K562 (cell line): ENCODE measurements at regions not wholly inside any gene's neighbourhood (a gene's known extent, or its start where the extent isn't known, plus 50 kb on each side); places are given as distances from the start of the nearest gene placed in this dataset.

Source experiments
- ATAC-seq: fragments of 200-7000 bp; cut with Tn5 transposase; 3 replicates; pipeline ENCODE4 v1.9.1; 2020; ENCODE audit warnings: moderate library complexity
- BruUV-seq: library from RNA; stranded (reverse); fragments of 400-500 nt; replicated peaks from 2 replicates; lab custom pipeline; 2021; lab: Mats Ljungman, UMichigan
- CTCF ChIA-PET: fragments of 300-600 bp; formaldehyde crosslinking; extraction: SDS; loops from one replicate; lab custom pipeline; 2021; ENCODE audit warnings: low intra/inter-chr PET ratio; lab: Yijun Ruan, JAX
- POLR2A ChIA-PET: fragments of 300-600, 350-650 bp; sonication (Branson Sonifier 250); formaldehyde crosslinking; extraction: SDS; loops from one replicate; lab custom pipeline; 2021; ENCODE audit warnings: antibody characterized with exemption, inconsistent platforms; lab: Yijun Ruan, JAX
- DNase-seq, 4 experiments: peaks; one replicate each; pipeline versions ENCODE4 v3.0.0 to v3.0.0-alpha.2; 2011 to 2018; ENCODE audit warnings: low spot score in 3 of 4, mixed read lengths in 3 of 4; ENCODE audit errors: extremely low read depth in 1 of 4
- FAIRE-seq: peaks from 2 replicates; lab custom pipeline; 2011; peaks lifted over from hg19 to GRCh38; lab: Jason Lieb, UNC
- H2AFZ ChIP-seq: 2 replicates; pipeline ENCODE4 v1.6.0; 2011; ENCODE audit warnings: low read depth, low read length, control low read depth, inconsistent platforms
- H3K27ac ChIP-seq: fragments of 200-600 bp; 3 replicates; pipeline ENCODE4 v1.8.0; 2011; ENCODE audit warnings: low read depth, mild to moderate bottlenecking, control low read depth, inconsistent platforms, low read length, moderate library complexity, mixed read lengths; ENCODE audit errors: extremely low read depth
- H3K27me3 ChIP-seq, 2 experiments: fragments of 300-600 bp in 1 of 2; 2 replicates in 1 of 2; 3 replicates in 1 of 2; pipeline versions ENCODE4 v1.6.0 to v1.8.0; 2011; ENCODE audit warnings: inconsistent platforms in 2 of 2, low read length in 2 of 2, mild to moderate bottlenecking in 1 of 2, mixed read lengths in 1 of 2, moderate library complexity in 1 of 2; ENCODE audit not compliant: control insufficient read depth in 2 of 2, insufficient read depth in 2 of 2
- H3K36me3 ChIP-seq: fragments of 300-600 bp; 3 replicates; pipeline ENCODE4 v1.8.0; 2011; ENCODE audit warnings: mild to moderate bottlenecking, low read length, inconsistent platforms; ENCODE audit not compliant: control insufficient read depth, insufficient read depth
- H3K4me1 ChIP-seq, 2 experiments: fragments of 200-600 bp in 1 of 2; replicated peaks in 1 of 2; 2 replicates in 1 of 2; 3 replicates in 1 of 2; pipeline versions ENCODE4 v1.5.1 to v1.8.0; 2011; ENCODE audit warnings: inconsistent platforms in 2 of 2, low read length in 2 of 2, mild to moderate bottlenecking in 1 of 2, mixed read lengths in 1 of 2, moderate library complexity in 1 of 2; ENCODE audit not compliant: control insufficient read depth in 2 of 2, insufficient read depth in 2 of 2
- H3K4me2 ChIP-seq: 2 replicates; pipeline ENCODE4 v1.6.1; 2011; ENCODE audit warnings: low read length, control low read depth, inconsistent platforms, mixed read lengths; ENCODE audit not compliant: insufficient read depth
- H3K4me3 ChIP-seq: fragments of 200-600 bp; sonication (generic), shearing (Covaris generic); 2 replicates; pipeline ENCODE4 v1.5.1; 2016; ENCODE audit warnings: control low read depth, inconsistent platforms
- H3K79me2 ChIP-seq: fragments of 200-600 bp; 3 replicates; pipeline ENCODE4 v1.8.0; 2011; ENCODE audit warnings: low read length, inconsistent platforms; ENCODE audit not compliant: control insufficient read depth, insufficient read depth
- H3K9ac ChIP-seq, 2 experiments: 2 replicates each; pipeline versions ENCODE4 v1.6.0 to v1.6.1; 2011; ENCODE audit warnings: low read depth in 2 of 2, low read length in 2 of 2, control low read depth in 1 of 2, inconsistent platforms in 1 of 2, mild to moderate bottlenecking in 1 of 2, mixed read lengths in 1 of 2; ENCODE audit not compliant: insufficient read depth in 1 of 2
- H3K9me1 ChIP-seq: one replicate; pipeline ENCODE4 v1.6.0; 2011; ENCODE audit warnings: inconsistent platforms, mild to moderate bottlenecking, low read length, moderate library complexity; ENCODE audit not compliant: control insufficient read depth, insufficient read depth
- H3K9me3 ChIP-seq: replicated peaks from 2 replicates; pipeline ENCODE4 v1.5.1; 2011; ENCODE audit warnings: low read depth, low read length, inconsistent platforms; ENCODE audit not compliant: control insufficient read depth, insufficient read depth
- H4K20me1 ChIP-seq: replicated peaks from 2 replicates; pipeline ENCODE4 v1.6.1; 2011; ENCODE audit warnings: low read length, inconsistent platforms, mixed read lengths; ENCODE audit not compliant: control insufficient read depth, insufficient read depth
- C11orf30 ChIP-seq: fragments of 450-650 bp; IDR thresholded peaks from 2 replicates; pipeline ENCODE4 v1.6.1; 2016; ENCODE audit warnings: low read depth, mild to moderate bottlenecking
- CTCFL ChIP-seq: IDR thresholded peaks from 2 replicates; pipeline ENCODE4 v1.6.1; 2011; ENCODE audit warnings: borderline replicate concordance, low read depth, mild to moderate bottlenecking, moderate library complexity, low read length; ENCODE audit not compliant: insufficient read depth, poor library complexity, severe bottlenecking
- MEF2D ChIP-seq: conservative IDR thresholded peaks from 2 replicates; pipeline ENCODE4 v1.6.1; 2016; ENCODE audit warnings: low read depth, missing genetic modification characterization, missing compliant biosample characterization
- RAD51 ChIP-seq: fragments of 450-650 bp; IDR thresholded peaks from 2 replicates; pipeline ENCODE4 v1.7.1; 2016; ENCODE audit warnings: low read depth, mild to moderate bottlenecking, borderline replicate concordance
- RBM14 ChIP-seq: fragments of 200-400 bp; formaldehyde crosslinking; IDR thresholded peaks from 2 replicates; pipeline ENCODE4 v1.6.1; 2018; ENCODE audit warnings: low read depth, mild to moderate bottlenecking, low read length, moderate library complexity, borderline replicate concordance; ENCODE audit not compliant: insufficient read depth
- RBM34 ChIP-seq: fragments of 200-400 bp; formaldehyde crosslinking; IDR thresholded peaks from 2 replicates; pipeline ENCODE4 v1.6.1; 2018; ENCODE audit warnings: low read length, borderline replicate concordance; ENCODE audit not compliant: insufficient read depth
- TAF7 ChIP-seq: fragments of 450-650 bp; IDR thresholded peaks from 2 replicates; pipeline ENCODE4 v1.6.1; 2016; ENCODE audit warnings: missing genetic modification characterization, missing compliant biosample characterization
- TEAD1 ChIP-seq, 2 experiments: fragments of 450-650 bp in 1 of 2; sonication (generic) in 1 of 2; formaldehyde crosslinking; IDR thresholded peaks; 2 replicates each; pipeline versions ENCODE4 v1.4.0 to v1.8.0; 2020 to 2022; ENCODE audit warnings: mild to moderate bottlenecking in 2 of 2, missing genetic modification reagents in 1 of 2
- TOE1 ChIP-seq, 2 experiments: fragments of 450-650 bp in 1 of 2; sonication (generic) in 1 of 2; formaldehyde crosslinking in 1 of 2; IDR thresholded peaks; 2 replicates each; pipeline versions ENCODE4 v1.7.1 to v1.8.0; 2016 to 2022; ENCODE audit warnings: borderline replicate concordance in 2 of 2, mild to moderate bottlenecking in 2 of 2, antibody characterized with exemption in 1 of 2, inconsistent platforms in 1 of 2, low read depth in 1 of 2, missing genetic modification reagents in 1 of 2, moderate library complexity in 1 of 2
- WGBS: fragments of 100-300 bp; shearing (Covaris generic); methylation state at CpG from one replicate; pipeline ENCODE4 v1.1.6; 2016; ENCODE audit warnings: low coverage, mixed read lengths; ENCODE audit not compliant: insufficient coverage; ENCODE audit errors: missing lambda C conversion rate; 5-methylcytosine and 5-hydroxymethylcytosine counted together
- in situ Hi-C: fragments of 300-500 bp; cut with MboI; formaldehyde crosslinking; loops from 4 replicates; pipeline ENCODE4 v1.15.0; 2018; ENCODE audit warnings: inconsistent platforms, mixed read lengths
- intact Hi-C: fragments of 100-400 bp; cut with micrococcal nuclease; formaldehyde crosslinking; loops from 2 replicates; pipeline ENCODE4 v1.14.2; 2022
- TF ChIP-seq, protein P1 (sequence below), 3 experiments: IDR thresholded peaks in 2 of 3; conservative IDR thresholded peaks in 1 of 3; 2 replicates each; pipeline ENCODE4 v1.5.1; 2011 to 2012; ENCODE audit warnings: low read length in 3 of 3, mild to moderate bottlenecking in 3 of 3, control low read depth in 2 of 3, improper control_type of control experiment in 1 of 3, inconsistent platforms in 1 of 3, low read depth in 1 of 3, mixed read lengths in 1 of 3, moderate library complexity in 1 of 3; ENCODE audit not compliant: insufficient read depth in 2 of 3
- TF ChIP-seq, protein P2 (sequence below): sonication (generic); formaldehyde crosslinking; IDR thresholded peaks from 2 replicates; pipeline ENCODE4 v1.5.0; 2020; ENCODE audit warnings: missing genetic modification reagents

DNA sequence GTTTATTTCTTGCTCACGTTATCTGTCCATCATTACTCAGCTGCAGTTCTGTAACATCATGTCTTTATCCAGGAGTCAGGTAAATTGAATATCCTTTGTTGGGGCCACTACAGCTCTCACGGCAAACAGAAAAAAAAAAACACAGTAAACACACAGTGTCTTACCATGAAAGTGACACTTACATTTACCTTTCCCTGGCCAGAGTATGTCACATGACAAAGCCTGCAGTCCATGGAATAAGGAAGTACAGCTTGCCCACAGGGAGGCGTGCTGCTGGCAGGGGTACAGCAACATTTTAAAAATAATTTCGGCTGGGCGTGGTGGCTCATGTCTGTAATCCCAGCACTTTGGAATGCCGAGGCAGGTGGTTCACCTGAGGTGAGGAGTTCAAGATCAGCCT is 85.7 kb upstream of the HS3ST4 start:
- no peaks in the 10 kb centered on the region for H3K36me3 ChIP-seq
- H3K27ac ChIP-seq: no peak overlapping the region
- DNase-seq (no peak), FAIRE-seq (no peak), ATAC-seq (no peak)
- no peak for TF ChIP-seq TAF7 (tag)
- peak; percentile 20 for TF ChIP-seq CTCFL
- no peak for TF ChIP-seq RBM14
- no peak for TF ChIP-seq RBM34
- no peak for TF ChIP-seq TEAD1 (CRISPR knock-in tag; IDR thresholded peaks at IDR 0.05)
- TF ChIP-seq, protein P1, sequence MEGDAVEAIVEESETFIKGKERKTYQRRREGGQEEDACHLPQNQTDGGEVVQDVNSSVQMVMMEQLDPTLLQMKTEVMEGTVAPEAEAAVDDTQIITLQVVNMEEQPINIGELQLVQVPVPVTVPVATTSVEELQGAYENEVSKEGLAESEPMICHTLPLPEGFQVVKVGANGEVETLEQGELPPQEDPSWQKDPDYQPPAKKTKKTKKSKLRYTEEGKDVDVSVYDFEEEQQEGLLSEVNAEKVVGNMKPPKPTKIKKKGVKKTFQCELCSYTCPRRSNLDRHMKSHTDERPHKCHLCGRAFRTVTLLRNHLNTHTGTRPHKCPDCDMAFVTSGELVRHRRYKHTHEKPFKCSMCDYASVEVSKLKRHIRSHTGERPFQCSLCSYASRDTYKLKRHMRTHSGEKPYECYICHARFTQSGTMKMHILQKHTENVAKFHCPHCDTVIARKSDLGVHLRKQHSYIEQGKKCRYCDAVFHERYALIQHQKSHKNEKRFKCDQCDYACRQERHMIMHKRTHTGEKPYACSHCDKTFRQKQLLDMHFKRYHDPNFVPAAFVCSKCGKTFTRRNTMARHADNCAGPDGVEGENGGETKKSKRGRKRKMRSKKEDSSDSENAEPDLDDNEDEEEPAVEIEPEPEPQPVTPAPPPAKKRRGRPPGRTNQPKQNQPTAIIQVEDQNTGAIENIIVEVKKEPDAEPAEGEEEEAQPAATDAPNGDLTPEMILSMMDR (IDR thresholded peaks at IDR 0.05 in 2 of 3, conservative IDR thresholded peaks at IDR 0.05 in 1 of 3; ENCODE audit: insufficient read depth in 2 of 3, low read depth in 1 of 3, low read length in 3 of 3): peak in 1 of 3 experiments; percentile 28; a peak in 2 of 6 replicates
- no peak for TF ChIP-seq C11orf30
- TF ChIP-seq MEF2D (tag): no peak
- TF ChIP-seq, protein P2, sequence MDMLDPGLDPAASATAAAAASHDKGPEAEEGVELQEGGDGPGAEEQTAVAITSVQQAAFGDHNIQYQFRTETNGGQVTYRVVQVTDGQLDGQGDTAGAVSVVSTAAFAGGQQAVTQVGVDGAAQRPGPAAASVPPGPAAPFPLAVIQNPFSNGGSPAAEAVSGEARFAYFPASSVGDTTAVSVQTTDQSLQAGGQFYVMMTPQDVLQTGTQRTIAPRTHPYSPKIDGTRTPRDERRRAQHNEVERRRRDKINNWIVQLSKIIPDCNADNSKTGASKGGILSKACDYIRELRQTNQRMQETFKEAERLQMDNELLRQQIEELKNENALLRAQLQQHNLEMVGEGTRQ (CRISPR knock-in tag): peak; percentile 35; the same call in 1 of the 2 replicates
- 0 out of 2 replicates have a peak, but pooled peaks have one; percentile 30 for TF ChIP-seq TOE1 (IDR thresholded peaks at IDR 0.05; ENCODE audit: borderline replicate concordance)
- TF ChIP-seq TOE1 (CRISPR knock-in tag; IDR thresholded peaks at IDR 0.05; ENCODE audit: borderline replicate concordance, low read depth): no peak
- 0 out of 2 replicates have a peak, but pooled peaks have one; percentile 57 for TF ChIP-seq RAD51
- H3K4me3 ChIP-seq: no peak overlapping the region
- no peak overlapping the region for H3K4me2 ChIP-seq
- no peaks in the 10 kb centered on the region; a peak in 1 of 5 replicates for H3K27me3 ChIP-seq
- H3K9me3 ChIP-seq: no peaks in the 10 kb centered on the region
- in situ Hi-C loops: no loop called here
- WGBS: 5% methylated on average over 6 of the region's 6 CpGs
- intact Hi-C loops: no loop called here
- ChIA-PET POLR2A (no interaction called here), CTCF (interaction anchor here (0.6 kb wide), 1 partner anchor 13 kb away, joined by 3 read pairs; no protein-coding TSS in a partner anchor)
- no TSS peak for BruUV-seq
- H3K9ac ChIP-seq: no peak overlapping the region
- H4K20me1 ChIP-seq: no peaks in the 10 kb centered on the region
- no peaks in the 10 kb centered on the region for H3K9me1 ChIP-seq
- no peak overlapping the region for H2AFZ ChIP-seq
- no peaks in the 10 kb centered on the region for H3K79me2 ChIP-seq
- 0 out of 5 replicates have a peak, but pooled peaks cover 0 to 4% of the 10 kb centered on the region in 2 experiments for H3K4me1 ChIP-seq
